SH-SY5Y (cell line): ENCODE measurements at regions not wholly inside any gene's neighbourhood (a gene's known extent, or its start where the extent isn't known, plus 50 kb on each side); places are given as distances from the start of the nearest gene placed in this dataset.

ENCODE experiments used
- GATA2 ChIP-seq: IDR thresholded peaks from 2 replicates; pipeline ENCODE4 v1.6.1; 2011; ENCODE audit warnings: mild to moderate bottlenecking, low read depth, low read length
- GATA3 ChIP-seq: IDR thresholded peaks from 2 replicates; pipeline ENCODE4 v1.6.1; 2011; ENCODE audit warnings: low read depth, mild to moderate bottlenecking, low read length, moderate library complexity

DNA sequence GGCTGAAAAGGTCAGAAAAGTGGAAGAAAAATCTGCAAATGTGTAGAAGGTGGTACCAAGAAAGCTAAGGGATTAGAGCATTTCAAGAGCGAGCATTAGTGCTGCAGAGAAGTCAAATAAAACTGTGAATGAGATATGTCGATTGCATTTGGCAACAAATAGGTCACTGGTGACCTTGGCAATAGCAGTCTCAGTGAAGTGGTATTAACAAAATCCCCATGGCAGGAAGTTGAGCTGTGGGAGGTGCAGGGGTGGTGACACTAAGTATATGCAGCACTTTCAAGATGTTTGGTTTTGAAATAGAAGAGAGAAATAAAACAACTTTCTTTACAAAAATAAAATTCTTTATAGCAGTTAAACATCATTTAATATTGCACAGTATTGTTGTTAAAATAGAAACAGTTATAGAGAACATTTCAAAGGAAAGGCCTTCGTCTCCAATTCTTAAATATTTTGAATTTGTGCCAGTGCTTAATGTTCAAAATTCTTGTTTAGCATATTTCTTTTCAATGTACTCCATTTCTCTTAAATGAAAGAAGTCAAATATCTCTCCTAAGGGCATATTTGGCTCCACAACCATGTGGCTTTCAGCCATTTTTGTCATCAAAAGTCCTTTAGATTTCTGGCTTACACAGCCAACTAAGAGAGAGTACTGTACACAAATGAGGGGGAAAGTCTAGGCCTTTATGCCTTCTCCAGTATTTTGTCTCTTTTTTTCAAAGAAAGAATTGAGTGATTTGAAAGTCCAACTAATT lies 443.0 kb upstream of the MMADHC start:
- TF ChIP-seq GATA3, result no peak
- TF ChIP-seq GATA2, result no peak
